Brain microvascular endothelial cell (primary cell): ENCODE measurements at regions not wholly inside any gene's neighbourhood (a gene's known extent, or its start where the extent isn't known, plus 50 kb on each side); places are given as distances from the start of the nearest gene placed in this dataset.

Experiments used
- DNase-seq: peaks from one replicate; pipeline ENCODE4 v3.0.0-alpha.2; 2020
- H3K27ac ChIP-seq: fragments of 250-450 bp; sonication (Bioruptor Pico); 2 replicates; pipeline ENCODE4 v1.5.1; 2020; ENCODE audit warnings: mild to moderate bottlenecking, moderate library complexity
- H3K27me3 ChIP-seq: fragments of 250-450 bp; sonication (Bioruptor Pico); replicated peaks from 2 replicates; pipeline ENCODE4 v1.5.1; 2020; ENCODE audit warnings: mild to moderate bottlenecking
- H3K36me3 ChIP-seq: fragments of 250-450 bp; sonication (Bioruptor Pico); replicated peaks from 2 replicates; pipeline ENCODE4 v1.5.1; 2020; ENCODE audit warnings: mild to moderate bottlenecking
- H3K4me3 ChIP-seq: 2 replicates; pipeline ENCODE4 v1.5.1; 2011; ENCODE audit warnings: low read depth, mild to moderate bottlenecking, control low read depth, low read length, moderate library complexity
- CTCF ChIP-seq: IDR thresholded peaks from 2 replicates; pipeline ENCODE4 v1.5.1; 2011; ENCODE audit warnings: low read depth, mild to moderate bottlenecking, moderate library complexity, low read length, control low read depth, inconsistent platforms; ENCODE audit errors: missing control alignments
- in situ Hi-C: cut with HindIII; loops from 2 replicates; pipeline ENCODE4 v1.10.0; 2017; ENCODE audit warnings: low sequenced_read_pairs, low pct_ligation_motif_present

- in situ Hi-C loops = no loop called here
- Histone ChIP-seq H3K36me3 (no peaks in the 10 kb centered on the region), H3K27me3 (peaks cover 2% of the 10 kb centered on the region), H3K27ac (no peak overlapping the region), H3K4me3 (no peak overlapping the region)
- TF ChIP-seq CTCF = no peak
- no peak for DNase-seq
These were observed 375.1 kb downstream of the SHQ1 start for GRCh38 chr3:72473156-72473555.

- no peak overlapping the region for H3K4me3 ChIP-seq
- DNase-seq = no peak
- H3K27ac ChIP-seq = no peak overlapping the region
- no peak for TF ChIP-seq CTCF
- in situ Hi-C loops = no loop called here
- H3K36me3 ChIP-seq = no peaks in the 10 kb centered on the region
- H3K27me3 ChIP-seq = peaks cover 9% of the 10 kb centered on the region
These were observed 377.3 kb downstream of the SHQ1 start for GRCh38 chr3:72470904-72471417.

GRCh38 chr3:72465853-72466252 is 382.4 kb downstream of the SHQ1 start:
- in situ Hi-C loops = no loop called here
- Histone ChIP-seq H3K36me3 (no peaks in the 10 kb centered on the region), H3K4me3 (no peak overlapping the region), H3K27ac (no peak overlapping the region), H3K27me3 (peaks cover 12% of the 10 kb centered on the region)
- TF ChIP-seq CTCF = no peak
- DNase-seq = no peak

- no peak for TF ChIP-seq CTCF
These were observed 385.2 kb downstream of the SHQ1 start for GRCh38 chr3:72463083-72463482.

GRCh38 chr3:72462595-72463011 is 385.6 kb downstream of the SHQ1 start:
- no peak overlapping the region for H3K4me3 ChIP-seq
- H3K36me3 ChIP-seq = no peaks in the 10 kb centered on the region
- no peak for DNase-seq
- H3K27me3 ChIP-seq = peaks cover 10% of the 10 kb centered on the region
- H3K27ac ChIP-seq = no peak overlapping the region
- in situ Hi-C loops = no loop called here
- no peak for TF ChIP-seq CTCF

More at GRCh38 chr3:72463083-72463482, 385.2 kb downstream of the SHQ1 start:
- no peaks in the 10 kb centered on the region for H3K36me3 ChIP-seq
- H3K27me3 ChIP-seq = peaks cover 10% of the 10 kb centered on the region
- in situ Hi-C loops = no loop called here
- no peak overlapping the region for H3K27ac ChIP-seq
- DNase-seq = no peak
- no peak overlapping the region for H3K4me3 ChIP-seq

GRCh38 chr3:72461787-72462186 is 386.5 kb downstream of the SHQ1 start:
- Histone ChIP-seq H3K27me3 (peaks cover 8% of the 10 kb centered on the region), H3K27ac (no peak overlapping the region), H3K36me3 (no peaks in the 10 kb centered on the region), H3K4me3 (no peak overlapping the region)
- DNase-seq = no peak
- TF ChIP-seq CTCF = no peak
- in situ Hi-C loops = no loop called here
